ENCODE measurements at regions not wholly inside any gene's neighbourhood (a gene's known extent, or its start where the extent isn't known, plus 50 kb on each side); places are given as distances from the start of the nearest gene placed in this dataset.

DNA sequence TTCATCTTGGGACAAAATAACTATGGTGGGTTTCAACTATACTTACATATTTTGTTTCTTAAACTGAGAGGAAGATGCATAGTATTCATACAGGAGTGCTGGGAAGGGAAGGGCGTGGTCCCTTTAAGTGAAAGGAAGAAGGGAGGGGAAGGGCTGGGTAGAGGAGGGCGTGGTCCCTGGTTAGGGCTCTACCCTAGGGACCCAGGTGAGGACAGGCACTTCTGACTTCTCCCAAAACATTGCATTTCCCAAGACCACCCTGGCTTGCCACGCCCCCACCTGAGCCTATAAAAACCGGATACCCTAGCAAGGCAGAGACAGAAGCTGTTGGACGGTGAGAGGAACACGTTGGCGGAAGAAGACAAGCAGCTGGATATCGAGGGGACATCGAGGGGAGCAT lies 157.6 kb upstream of the PLXNA4 start:
- TF ChIP-seq, protein P1, sequence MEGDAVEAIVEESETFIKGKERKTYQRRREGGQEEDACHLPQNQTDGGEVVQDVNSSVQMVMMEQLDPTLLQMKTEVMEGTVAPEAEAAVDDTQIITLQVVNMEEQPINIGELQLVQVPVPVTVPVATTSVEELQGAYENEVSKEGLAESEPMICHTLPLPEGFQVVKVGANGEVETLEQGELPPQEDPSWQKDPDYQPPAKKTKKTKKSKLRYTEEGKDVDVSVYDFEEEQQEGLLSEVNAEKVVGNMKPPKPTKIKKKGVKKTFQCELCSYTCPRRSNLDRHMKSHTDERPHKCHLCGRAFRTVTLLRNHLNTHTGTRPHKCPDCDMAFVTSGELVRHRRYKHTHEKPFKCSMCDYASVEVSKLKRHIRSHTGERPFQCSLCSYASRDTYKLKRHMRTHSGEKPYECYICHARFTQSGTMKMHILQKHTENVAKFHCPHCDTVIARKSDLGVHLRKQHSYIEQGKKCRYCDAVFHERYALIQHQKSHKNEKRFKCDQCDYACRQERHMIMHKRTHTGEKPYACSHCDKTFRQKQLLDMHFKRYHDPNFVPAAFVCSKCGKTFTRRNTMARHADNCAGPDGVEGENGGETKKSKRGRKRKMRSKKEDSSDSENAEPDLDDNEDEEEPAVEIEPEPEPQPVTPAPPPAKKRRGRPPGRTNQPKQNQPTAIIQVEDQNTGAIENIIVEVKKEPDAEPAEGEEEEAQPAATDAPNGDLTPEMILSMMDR (IDR thresholded peaks at IDR 0.05) = no peak
- no peak for DNase-seq (ENCODE audit: low spot score)
- no peak overlapping the region for H3K27ac ChIP-seq

DNA sequence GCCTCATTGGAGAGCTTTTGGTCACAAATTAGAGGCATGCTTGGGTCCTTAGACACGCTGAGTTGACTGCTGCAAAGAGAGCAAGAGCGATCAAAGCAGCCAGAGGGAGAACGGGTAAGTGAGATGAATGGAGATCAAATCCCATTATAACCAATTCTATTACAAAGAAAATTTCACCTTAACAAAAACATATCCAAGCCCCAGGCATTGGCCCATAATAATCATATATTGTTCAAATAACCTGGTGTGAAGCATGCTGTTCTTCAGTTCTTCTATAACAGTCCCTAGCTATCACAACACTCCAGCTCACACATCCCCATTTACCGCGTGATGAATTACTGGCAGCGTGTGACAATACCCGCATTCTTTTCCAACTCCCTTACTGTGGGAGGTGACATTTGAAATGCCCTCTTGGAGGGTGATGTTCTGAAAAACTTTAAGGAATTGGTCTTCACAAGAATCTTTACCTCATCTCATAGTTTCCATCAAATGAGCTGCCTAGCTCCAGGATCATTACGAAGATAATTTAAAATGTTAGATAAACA lies 156.1 kb upstream of the PLXNA4 start:
- Histone ChIP-seq H3K27ac (no peak overlapping the region), H3K4me3 (no peak overlapping the region)
- DNase-seq (ENCODE audit: low spot score) = no peak
- TF ChIP-seq, protein P1 (IDR thresholded peaks at IDR 0.05) = no peak

More for the DNA sequence above, 157.6 kb upstream of the PLXNA4 start:
- H3K4me3 ChIP-seq = no peak overlapping the region

GRCh38 chr7:132730105-132730504 lies 153.8 kb upstream of the PLXNA4 start:
- Histone ChIP-seq H3K27ac (no peak overlapping the region), H3K4me3 (no peak overlapping the region)
- no peak for DNase-seq (ENCODE audit: low spot score)
- TF ChIP-seq, protein P1 (IDR thresholded peaks at IDR 0.05) = no peak

- no peak for DNase-seq (ENCODE audit: low spot score)
- no peak overlapping the region for H3K4me3 ChIP-seq
- TF ChIP-seq, protein P1 (IDR thresholded peaks at IDR 0.05) = no peak
- H3K27ac ChIP-seq = no peak overlapping the region
Measured at GRCh38 chr7:132723506-132724081, 147.3 kb upstream of the PLXNA4 start.

DNA sequence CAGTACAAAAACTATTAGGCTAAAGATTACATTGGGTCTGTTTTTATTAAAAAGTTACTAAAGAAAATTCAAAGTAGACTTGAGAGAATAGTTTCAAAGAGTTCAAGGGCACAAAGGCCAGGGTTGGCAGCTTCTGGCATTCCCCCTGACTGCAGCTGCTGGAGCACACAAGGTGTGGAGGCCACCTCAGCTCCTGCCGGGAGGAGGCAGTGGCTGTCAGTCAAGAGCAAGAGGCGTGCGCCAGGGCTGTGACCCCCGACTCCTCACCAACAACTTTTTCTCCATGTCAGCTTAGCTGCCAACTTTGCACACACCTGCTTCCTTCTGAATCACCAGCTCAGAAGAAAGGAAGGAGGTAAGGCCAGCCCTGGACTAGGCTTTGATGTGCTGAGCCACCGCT lies 144.6 kb upstream of the PLXNA4 start:
- Histone ChIP-seq H3K27ac (no peak overlapping the region), H3K4me3 (no peak overlapping the region)
- DNase-seq (ENCODE audit: low spot score) = no peak
- TF ChIP-seq, protein P1 (IDR thresholded peaks at IDR 0.05) = no peak

DNA sequence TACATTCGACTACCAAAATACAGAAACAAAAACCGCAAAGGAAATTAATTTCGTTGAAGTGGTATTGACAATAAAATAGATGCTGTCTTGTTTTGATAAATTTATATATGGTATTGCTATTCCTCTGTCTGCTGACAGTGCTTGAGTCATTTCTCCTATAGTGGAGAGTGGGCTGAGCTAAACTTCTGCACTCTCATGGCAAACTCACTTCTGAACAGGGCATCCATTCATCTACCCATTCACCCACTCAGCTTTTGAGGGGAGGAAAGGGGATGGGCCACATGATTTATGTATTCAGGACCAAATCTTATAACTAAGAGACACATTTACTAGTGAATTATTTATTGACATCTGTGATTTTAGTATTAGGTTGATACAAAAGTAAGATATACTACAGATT lies 137.6 kb upstream of the PLXNA4 start:
- TF ChIP-seq, protein P1 (IDR thresholded peaks at IDR 0.05) = no peak
- H3K27ac ChIP-seq = no peak overlapping the region
- no peak for DNase-seq (ENCODE audit: low spot score)
- no peak overlapping the region for H3K4me3 ChIP-seq

- DNase-seq (ENCODE audit: low spot score) = no peak
- no peak overlapping the region for H3K27ac ChIP-seq
- TF ChIP-seq, protein P1 (IDR thresholded peaks at IDR 0.05) = peak; percentile 13
- no peak overlapping the region for H3K4me3 ChIP-seq
Measured at GRCh38 chr7:132709971-132710567, 133.8 kb upstream of the PLXNA4 start.

Data from coronary artery (tissue), 2 donors.